Left lung (tissue), 4 donors: ENCODE measurements at regions not wholly inside any gene's neighbourhood (a gene's known extent, or its start where the extent isn't known, plus 50 kb on each side); places are given as distances from the start of the nearest gene placed in this dataset.

Experiments used
- ATAC-seq: fragments of 200-7000 bp; cut with Tn5 transposase; one replicate; pipeline ENCODE4 v1.9.1; 2020; ENCODE audit warnings: moderate library complexity
- DNase-seq, 4 donors: peaks; one replicate each; pipeline ENCODE4 v3.0.0-alpha.2; 2013 to 2020
- H3K27ac ChIP-seq, 2 donors: fragments of 200-600 bp; sonication (generic) in 1 of 2; one replicate each; pipeline versions ENCODE4 v1.5.0 to v1.8.0; 2020 to 2021
- H3K27me3 ChIP-seq, 2 donors: fragments of 200-600 bp; sonication (generic) in 1 of 2; one replicate each; pipeline versions ENCODE4 v1.5.0 to v1.8.0; 2020 to 2021
- H3K36me3 ChIP-seq, 2 donors: fragments of 200-600 bp; sonication (generic) in 1 of 2; one replicate each; pipeline versions ENCODE4 v1.5.0 to v1.8.0; 2020 to 2021
- H3K4me1 ChIP-seq, 2 donors: fragments of 200-600 bp; one replicate each; pipeline ENCODE4 v1.8.0; 2021
- H3K4me3 ChIP-seq, 2 donors: fragments of 200-600 bp; sonication (generic) in 1 of 2; one replicate each; pipeline versions ENCODE4 v1.5.0 to v1.8.0; 2020 to 2021; ENCODE audit warnings: mild to moderate bottlenecking in 1 of 2
- H3K9me3 ChIP-seq, 2 donors: fragments of 200-600 bp; sonication (generic) in 1 of 2; one replicate each; pipeline versions ENCODE4 v1.5.0 to v1.8.0; 2020 to 2021
- CTCF ChIP-seq, 2 donors: fragments of 200-600 bp; sonication (generic) in 1 of 2; IDR thresholded peaks; one replicate each; pipeline versions ENCODE4 v1.5.0 to v1.8.0; 2021; ENCODE audit warnings: antibody characterized with exemption in 2 of 2
- intact Hi-C, 2 donors: fragments of 100-400 bp; cut with DNase I; formaldehyde crosslinking; loops; one replicate each; pipeline versions ENCODE4 v1.11.2 to v1.14.2; 2022
- donor health status: DM: no; HTN: yes; CAD: no.
- donor health status: DM: no; HTN: no; CAD: no.

DNA sequence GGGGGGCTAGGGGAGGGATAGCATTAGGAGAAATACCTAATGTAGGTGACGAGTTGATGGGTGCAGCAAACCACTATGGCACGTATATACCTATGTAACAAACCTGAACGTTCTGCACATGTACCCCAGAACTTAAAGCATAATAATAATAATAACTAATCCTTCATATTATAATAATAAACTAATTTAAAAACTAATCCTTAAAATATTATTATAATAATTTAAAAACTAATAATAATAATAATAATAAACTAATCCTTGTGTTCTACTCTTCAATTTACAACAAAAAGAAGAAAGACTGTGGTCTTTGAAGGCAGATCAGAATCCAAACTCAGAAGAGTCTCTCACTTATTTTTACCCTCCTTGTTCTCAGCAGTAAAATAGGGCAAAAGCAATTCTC, 774.9 kb downstream of the CDH8 start:
- ATAC-seq = no peak
- no peak for DNase-seq
- intact Hi-C loops = no loop called here
- no peak for TF ChIP-seq CTCF (IDR thresholded peaks at IDR 0.05)
- no peak overlapping the region for H3K27ac ChIP-seq
- no peaks in the 10 kb centered on the region for H3K27me3 ChIP-seq
- no peaks in the 10 kb centered on the region for H3K4me1 ChIP-seq
- no peaks in the 10 kb centered on the region for H3K36me3 ChIP-seq
- no peaks in the 10 kb centered on the region for H3K9me3 ChIP-seq
- H3K4me3 ChIP-seq = no peak overlapping the region

GRCh38 chr16:61246592-61246991, 789.6 kb downstream of the CDH8 start:
- ATAC-seq (no peak), DNase-seq (no peak)
- no peak for TF ChIP-seq CTCF (IDR thresholded peaks at IDR 0.05)
- Histone ChIP-seq H3K4me3 (no peak overlapping the region), H3K36me3 (no peaks in the 10 kb centered on the region), H3K27me3 (no peaks in the 10 kb centered on the region), H3K27ac (no peak overlapping the region), H3K4me1 (no peaks in the 10 kb centered on the region), H3K9me3 (no peaks in the 10 kb centered on the region)
- intact Hi-C loops = no loop called here

DNA sequence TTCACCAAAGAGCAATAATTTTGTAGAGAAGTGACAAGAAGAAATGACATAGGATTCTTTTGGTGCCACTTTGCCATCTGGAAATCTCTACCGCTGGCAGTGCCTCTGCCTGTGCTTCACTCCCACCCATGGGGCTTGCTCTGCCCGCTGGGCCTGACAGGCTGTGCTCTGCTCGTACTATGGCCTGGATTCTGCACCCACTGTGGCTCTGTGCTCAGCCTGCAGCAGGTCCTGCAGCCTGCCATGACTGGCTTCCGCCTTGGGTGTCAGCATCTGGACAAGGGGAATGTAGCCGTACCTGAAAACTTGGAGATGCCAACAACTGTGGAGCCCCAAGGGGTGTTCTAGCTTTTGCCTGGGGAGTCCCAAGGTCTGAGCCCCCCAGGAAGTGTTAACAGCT, 792.3 kb downstream of the CDH8 start:
- TF ChIP-seq CTCF (IDR thresholded peaks at IDR 0.05) = no peak
- no peak for ATAC-seq
- Histone ChIP-seq H3K4me3 (no peak overlapping the region), H3K36me3 (no peaks in the 10 kb centered on the region), H3K9me3 (no peaks in the 10 kb centered on the region), H3K27ac (no peak overlapping the region), H3K4me1 (no peaks in the 10 kb centered on the region), H3K27me3 (no peaks in the 10 kb centered on the region)
- no peak for DNase-seq
- intact Hi-C loops = no loop called here

DNA sequence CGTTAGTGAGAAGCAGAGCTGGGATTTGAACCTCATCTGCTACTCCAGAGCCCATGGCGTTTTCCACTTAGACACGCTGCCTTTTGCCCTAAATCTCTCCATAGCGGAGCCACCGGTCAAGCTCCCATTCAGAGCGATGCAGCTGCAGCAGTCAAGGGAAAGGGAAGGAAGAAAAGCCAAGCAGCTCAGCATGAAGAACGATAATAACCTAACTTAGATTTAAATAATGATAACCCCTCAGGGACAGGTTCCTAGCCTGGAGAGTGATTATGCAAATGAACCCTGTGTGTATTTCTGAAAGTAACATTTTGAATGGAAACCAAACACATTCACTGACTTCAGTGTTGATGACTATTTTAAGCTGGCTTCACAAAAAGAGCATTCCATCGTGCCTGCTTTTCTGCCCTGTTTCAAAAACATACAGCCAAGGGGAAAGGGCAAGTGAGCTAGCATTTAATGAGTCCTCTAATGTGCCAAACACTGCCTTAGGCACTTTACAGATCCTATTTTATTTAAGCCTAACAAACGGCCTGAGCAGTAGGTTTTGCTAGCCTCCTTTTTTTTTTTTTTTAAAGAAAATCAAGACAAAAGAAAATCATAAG, 798.3 kb downstream of the CDH8 start:
- no peaks in the 10 kb centered on the region for H3K36me3 ChIP-seq
- ATAC-seq (no peak), DNase-seq (no peak)
- H3K4me1 ChIP-seq = no peaks in the 10 kb centered on the region
- intact Hi-C loops = no loop called here
- H3K4me3 ChIP-seq = no peak overlapping the region
- no peak overlapping the region for H3K27ac ChIP-seq
- no peaks in the 10 kb centered on the region for H3K9me3 ChIP-seq
- no peaks in the 10 kb centered on the region for H3K27me3 ChIP-seq
- TF ChIP-seq CTCF (IDR thresholded peaks at IDR 0.05) = no peak

DNA sequence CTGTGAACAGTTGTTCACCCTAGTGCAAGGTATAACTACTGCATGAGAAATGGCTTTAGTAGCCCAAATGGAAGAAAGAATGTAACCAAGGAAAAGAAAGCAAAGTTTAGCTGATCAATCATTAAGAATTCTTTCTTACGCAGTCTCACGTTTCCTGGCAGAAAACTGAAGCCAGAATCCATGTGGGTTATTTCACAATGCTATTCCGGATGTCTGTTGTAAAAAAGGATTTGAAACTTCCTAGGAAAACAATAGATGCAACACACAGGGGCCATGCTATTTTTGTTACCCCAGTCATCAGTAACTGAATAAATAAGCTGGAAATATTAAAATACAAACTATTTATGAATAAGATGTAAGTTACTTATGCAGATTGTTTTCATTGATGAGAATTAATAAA, 802.5 kb downstream of the CDH8 start:
- no peak overlapping the region for H3K27ac ChIP-seq
- ATAC-seq = no peak

More for the DNA sequence above, 802.5 kb downstream of the CDH8 start:
- DNase-seq = peak in 2 of 4 donors; percentile 3 to 28
- Histone ChIP-seq H3K4me1 (no peaks in the 10 kb centered on the region), H3K36me3 (no peaks in the 10 kb centered on the region), H3K4me3 (no peak overlapping the region), H3K27me3 (no peaks in the 10 kb centered on the region), H3K9me3 (no peaks in the 10 kb centered on the region)
- TF ChIP-seq CTCF (IDR thresholded peaks at IDR 0.05) = no peak
- intact Hi-C loops = no loop called here
